ENCODE measurements at regions not wholly inside any gene's neighbourhood (a gene's known extent, or its start where the extent isn't known, plus 50 kb on each side); places are given as distances from the start of the nearest gene placed in this dataset.

DNA sequence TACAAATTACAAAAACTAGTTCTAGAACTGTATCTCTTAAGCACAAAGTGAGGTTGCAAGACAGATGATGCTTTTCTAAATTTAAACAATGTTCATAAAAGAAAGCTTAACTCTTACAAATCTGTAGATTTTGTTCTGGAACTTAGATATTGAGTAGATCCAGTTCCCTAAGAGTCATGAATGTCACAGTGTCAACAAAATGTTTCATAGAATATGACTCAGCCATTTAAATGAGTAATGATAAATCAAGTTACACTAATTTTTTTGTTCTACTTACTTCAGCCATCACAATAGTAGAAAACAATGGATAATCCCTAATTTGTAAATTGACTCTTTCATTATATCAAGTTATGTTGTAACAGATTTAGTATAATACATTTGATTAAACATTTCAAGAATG lies 239.7 kb downstream of the MEF2C start:
- DNase-seq (ENCODE audit: low read depth in 1 of 2, low spot score in 2 of 2) (no peak), FAIRE-seq (no peak)
- Histone ChIP-seq H2BK120ac (replicated peaks; ENCODE audit: low read depth, low read length) (no peak overlapping the region), H2BK5ac (ENCODE audit: low read depth, low read length) (no peak overlapping the region), H4K5ac (ENCODE audit: insufficient read length, low read depth, low read length) (no peak overlapping the region), H4K20me1 (replicated peaks in 1 of 2; ENCODE audit: control insufficient read depth in 1 of 2, insufficient read depth in 2 of 2, low read length in 2 of 2) (no peaks in the 10 kb centered on the region), H3K27ac (ENCODE audit: low read depth, low read length) (no peak overlapping the region), H3K18ac (ENCODE audit: extremely low read depth, low read length) (no peak overlapping the region), H3K9ac (replicated peaks in 1 of 4; ENCODE audit: extremely low read depth in 1 of 4, low read depth in 3 of 4, low read length in 3 of 4) (no peak overlapping the region), H3K4ac (replicated peaks; ENCODE audit: insufficient read length, low read depth, low read length) (no peak overlapping the region), H3K56ac (replicated peaks; ENCODE audit: insufficient read length, low read depth, low read length) (no peak overlapping the region), H3K36me3 (ENCODE audit: control insufficient read depth in 2 of 4, insufficient read depth in 4 of 4, low read length in 3 of 4) (no peaks in the 10 kb centered on the region), H3K23ac (ENCODE audit: insufficient read length) (no peak overlapping the region), H2AFZ (ENCODE audit: low read length) (no peak overlapping the region), H3K79me1 (ENCODE audit: low read depth, low read length) (no peaks in the 10 kb centered on the region), H2BK15ac (ENCODE audit: low read length) (no peak overlapping the region), H4K8ac (ENCODE audit: extremely low read depth, insufficient read depth, low read length) (no peak overlapping the region), H3K23me2 (ENCODE audit: low read depth, low read length) (no peaks in the 10 kb centered on the region), H3K9me3 (ENCODE audit: insufficient read depth in 2 of 2, low read depth in 1 of 2, low read length in 1 of 2) (no peaks in the 10 kb centered on the region), H3K4me1 (replicated peaks in 1 of 4; ENCODE audit: control insufficient read depth in 3 of 4, insufficient read depth in 4 of 4, low read length in 3 of 4) (no peaks in the 10 kb centered on the region), H3K27me3 (replicated peaks in 1 of 4; ENCODE audit: control insufficient read depth in 3 of 4, extremely low read depth in 1 of 4, insufficient read depth in 3 of 4, low read length in 3 of 4) (no peaks in the 10 kb centered on the region), H3K79me2 (ENCODE audit: control insufficient read depth in 1 of 2, insufficient read depth in 2 of 2, low read length in 2 of 2) (no peaks in the 10 kb centered on the region), H3K14ac (ENCODE audit: insufficient read length) (no peak overlapping the region), H2BK12ac (ENCODE audit: low read depth, low read length) (no peak overlapping the region), H4K91ac (replicated peaks; ENCODE audit: insufficient read length, low read length) (no peak overlapping the region), H2BK20ac (ENCODE audit: low read length) (no peak overlapping the region), H2AK5ac (ENCODE audit: low read depth, low read length) (no peak overlapping the region), H3K4me2 (ENCODE audit: insufficient read depth in 1 of 2, low read depth in 2 of 2, low read length in 2 of 2) (no peak overlapping the region), H3K4me3 (ENCODE audit: extremely low read depth in 1 of 4, insufficient read depth in 2 of 4, low read depth in 3 of 4, low read length in 4 of 4) (no peak overlapping the region)
- CTCF ChIA-PET (ENCODE audit: partially characterized antibody), result interaction anchor here (1.4 kb wide), 2 partner anchors 41 to 48 kb away, joined by 5 read pairs; no protein-coding TSS in a partner anchor
- POLR2A ChIA-PET (ENCODE audit: partially characterized antibody), result no interaction called here
- TF ChIP-seq SIX5 (IDR thresholded peaks at IDR 0.05; ENCODE audit: low read depth, low read length) (no peak), ATF2 (IDR thresholded peaks at IDR 0.05; ENCODE audit: low read length) (no peak), SP2 (IDR thresholded peaks at IDR 0.05; ENCODE audit: low read length) (no peak), ASH2L (IDR thresholded peaks at IDR 0.05; ENCODE audit: low read length) (no peak), PHF8 (conservative IDR thresholded peaks at IDR 0.05; ENCODE audit: low read depth, low read length) (no peak), E2F6 (IDR thresholded peaks at IDR 0.05) (no peak), NANOG (IDR thresholded peaks at IDR 0.05; ENCODE audit: insufficient read depth, low read depth, low read length, poor library complexity, severe bottlenecking) (no peak), KDM1A (IDR thresholded peaks at IDR 0.05; ENCODE audit: borderline replicate concordance, low read length) (no peak), EGR1 (IDR thresholded peaks at IDR 0.05; ENCODE audit: borderline replicate concordance, low read depth, low read length) (no peak), EZH2 (IDR thresholded peaks at IDR 0.05; ENCODE audit: low read depth, low read length, severe bottlenecking) (no peak)
